H1 (cell line): ENCODE measurements at regions not wholly inside any gene's neighbourhood (a gene's known extent, or its start where the extent isn't known, plus 50 kb on each side); places are given as distances from the start of the nearest gene placed in this dataset.

Source experiments
- CTCF ChIA-PET: fragments of 300-600 bp; sonication (Branson Sonifier 250); formaldehyde crosslinking; loops from one replicate; lab custom pipeline; 2021; ENCODE audit not compliant: partially characterized antibody; lab: Charles Lee
- POLR2A ChIA-PET: fragments of 300-600 bp; sonication (Branson Sonifier 250); formaldehyde crosslinking; loops from one replicate; lab custom pipeline; 2021; ENCODE audit warnings: inconsistent platforms; ENCODE audit not compliant: partially characterized antibody; lab: Charles Lee
- DNase-seq, 2 experiments: peaks; one replicate each; pipeline versions ENCODE4 v3.0.0 to v3.0.0-alpha.2; 2010 to 2022; ENCODE audit warnings: low spot score in 2 of 2, low read depth in 1 of 2, mixed read lengths in 1 of 2
- FAIRE-seq: peaks from 2 replicates; lab custom pipeline; 2011; peaks lifted over from hg19 to GRCh38; lab: Jason Lieb, UNC
- H2AFZ ChIP-seq: 2 replicates; pipeline ENCODE4 v1.8.1; 2012; ENCODE audit warnings: low read length, inconsistent platforms
- H2AK5ac ChIP-seq: 2 replicates; pipeline ENCODE4 v1.6.1; 2013; ENCODE audit warnings: low read depth, low read length
- H2BK120ac ChIP-seq: replicated peaks from 2 replicates; pipeline ENCODE3; 2013; ENCODE audit warnings: low read depth, low read length, inconsistent platforms
- H2BK12ac ChIP-seq: 2 replicates; pipeline ENCODE4 v1.6.1; 2013; ENCODE audit warnings: low read depth, low read length
- H2BK15ac ChIP-seq: 2 replicates; pipeline ENCODE4 v1.6.1; 2013; ENCODE audit warnings: low read length
- H2BK20ac ChIP-seq: 2 replicates; pipeline ENCODE4 v1.6.1; 2013; ENCODE audit warnings: low read length
- H2BK5ac ChIP-seq: 2 replicates; pipeline ENCODE4 v1.6.1; 2013; ENCODE audit warnings: low read depth, low read length
- H3K14ac ChIP-seq: 2 replicates; pipeline ENCODE4 v1.6.1; 2013; ENCODE audit warnings: inconsistent platforms; ENCODE audit not compliant: insufficient read length
- H3K18ac ChIP-seq: 2 replicates; pipeline ENCODE4 v1.6.1; 2013; ENCODE audit warnings: low read length; ENCODE audit errors: extremely low read depth
- H3K23ac ChIP-seq: 2 replicates; pipeline ENCODE4 v1.6.1; 2013; ENCODE audit warnings: inconsistent platforms; ENCODE audit not compliant: insufficient read length
- H3K23me2 ChIP-seq: 2 replicates; pipeline ENCODE4 v1.6.1; 2013; ENCODE audit warnings: low read depth, low read length
- H3K27ac ChIP-seq: 2 replicates; pipeline ENCODE4 v1.6.1; 2011; ENCODE audit warnings: low read depth, low read length, inconsistent platforms
- H3K27me3 ChIP-seq, 4 experiments: replicated peaks in 1 of 4; 1 replicate in 1 of 4; 2 replicates in 3 of 4; pipeline versions ENCODE4 v1.6.1 to v1.8.1; 2011 to 2013; ENCODE audit warnings: low read length in 3 of 4, mild to moderate bottlenecking in 3 of 4, inconsistent platforms in 2 of 4, mixed read lengths in 2 of 4, moderate library complexity in 1 of 4; ENCODE audit not compliant: control insufficient read depth in 3 of 4, insufficient read depth in 3 of 4; ENCODE audit errors: extremely low read depth in 1 of 4
- H3K36me3 ChIP-seq, 4 experiments: 2 replicates each; pipeline versions ENCODE4 v1.6.1 to v1.8.1; 2011 to 2013; ENCODE audit warnings: mild to moderate bottlenecking in 4 of 4, low read length in 3 of 4, moderate library complexity in 2 of 4, control low read depth in 1 of 4, inconsistent platforms in 1 of 4; ENCODE audit not compliant: insufficient read depth in 4 of 4, control insufficient read depth in 2 of 4
- H3K4ac ChIP-seq: replicated peaks from 2 replicates; pipeline ENCODE3; 2013; ENCODE audit warnings: low read length, low read depth, mixed read lengths, inconsistent platforms; ENCODE audit not compliant: insufficient read length
- H3K4me1 ChIP-seq, 4 experiments: replicated peaks in 1 of 4; 1 replicate in 1 of 4; 2 replicates in 3 of 4; pipeline versions ENCODE4 v1.6.1 to v1.8.1; 2011 to 2013; ENCODE audit warnings: low read length in 3 of 4, inconsistent platforms in 2 of 4, mixed read lengths in 1 of 4; ENCODE audit not compliant: insufficient read depth in 4 of 4, control insufficient read depth in 3 of 4
- H3K4me2 ChIP-seq, 2 experiments: 2 replicates each; pipeline versions ENCODE4 v1.6.1 to v1.8.1; 2011 to 2013; ENCODE audit warnings: low read depth in 2 of 2, low read length in 2 of 2, control low read depth in 1 of 2, inconsistent platforms in 1 of 2, mild to moderate bottlenecking in 1 of 2; ENCODE audit not compliant: insufficient read depth in 1 of 2
- H3K4me3 ChIP-seq, 4 experiments: fragments of 200-600, 300-600 bp in 1 of 4; sonication (generic), shearing (Covaris generic), sonication (Bioruptor Twin) in 1 of 4; 2 replicates each; pipeline versions ENCODE4 v1.5.1 to v1.8.1; 2011 to 2016; ENCODE audit warnings: low read length in 4 of 4, low read depth in 3 of 4, control low read depth in 2 of 4, inconsistent platforms in 2 of 4, mild to moderate bottlenecking in 2 of 4, mixed read lengths in 1 of 4, moderate library complexity in 1 of 4; ENCODE audit not compliant: insufficient read depth in 2 of 4; ENCODE audit errors: extremely low read depth in 1 of 4
- H3K56ac ChIP-seq: replicated peaks from 2 replicates; pipeline ENCODE3; 2013; ENCODE audit warnings: low read depth, mild to moderate bottlenecking, mixed read lengths, low read length, inconsistent platforms; ENCODE audit not compliant: insufficient read length
- H3K79me1 ChIP-seq: 2 replicates; pipeline ENCODE4 v1.6.1; 2013; ENCODE audit warnings: low read depth, low read length, control low read depth
- H3K79me2 ChIP-seq, 2 experiments: 2 replicates each; pipeline versions ENCODE4 v1.6.1 to v1.8.1; 2012 to 2013; ENCODE audit warnings: low read length in 2 of 2, mild to moderate bottlenecking in 2 of 2, inconsistent platforms in 1 of 2; ENCODE audit not compliant: insufficient read depth in 2 of 2, control insufficient read depth in 1 of 2
- H3K9ac ChIP-seq, 4 experiments: replicated peaks in 1 of 4; 1 replicate in 1 of 4; 2 replicates in 3 of 4; pipeline versions ENCODE4 v1.6.1 to v1.8.1; 2011 to 2013; ENCODE audit warnings: low read depth in 3 of 4, low read length in 3 of 4, control low read depth in 2 of 4, mild to moderate bottlenecking in 2 of 4, moderate library complexity in 2 of 4, inconsistent platforms in 1 of 4; ENCODE audit errors: extremely low read depth in 1 of 4
- H3K9me3 ChIP-seq, 2 experiments: 2 replicates each; pipeline versions ENCODE4 v1.6.1 to v1.8.1; 2012 to 2013; ENCODE audit warnings: mild to moderate bottlenecking in 2 of 2, moderate library complexity in 2 of 2, control low read depth in 1 of 2, inconsistent platforms in 1 of 2, low read depth in 1 of 2, low read length in 1 of 2, mixed read lengths in 1 of 2; ENCODE audit not compliant: insufficient read depth in 2 of 2
- H4K20me1 ChIP-seq, 2 experiments: replicated peaks in 1 of 2; 2 replicates each; pipeline versions ENCODE3 to v1.8.1; 2011 to 2013; ENCODE audit warnings: inconsistent platforms in 2 of 2, low read length in 2 of 2, mild to moderate bottlenecking in 1 of 2; ENCODE audit not compliant: insufficient read depth in 2 of 2, control insufficient read depth in 1 of 2
- H4K5ac ChIP-seq: 2 replicates; pipeline ENCODE4 v1.6.1; 2013; ENCODE audit warnings: low read length, low read depth, mixed read lengths, inconsistent platforms; ENCODE audit not compliant: insufficient read length
- H4K8ac ChIP-seq: 2 replicates; pipeline ENCODE4 v1.8.0; 2013; ENCODE audit warnings: mild to moderate bottlenecking, moderate library complexity, low read length, inconsistent platforms; ENCODE audit not compliant: insufficient read depth; ENCODE audit errors: extremely low read depth
- H4K91ac ChIP-seq: replicated peaks from 2 replicates; pipeline ENCODE3; 2013; ENCODE audit warnings: low read length, mixed read lengths, inconsistent platforms; ENCODE audit not compliant: insufficient read length
- ASH2L ChIP-seq: fragments of 200-600, 300-600 bp; sonication (generic); IDR thresholded peaks from one replicate; pipeline ENCODE4 v1.7.1; 2017; ENCODE audit warnings: low read length
- BRCA1 ChIP-seq: IDR thresholded peaks from 2 replicates; pipeline ENCODE4 v1.6.1; 2012; ENCODE audit warnings: low read depth, low read length, improper control_type of control experiment
- MAFK ChIP-seq: IDR thresholded peaks from 2 replicates; pipeline ENCODE4 v1.6.1; 2012; ENCODE audit warnings: low read depth, mild to moderate bottlenecking, improper control_type of control experiment, low read length
- NANOG ChIP-seq: IDR thresholded peaks from 2 replicates; pipeline ENCODE4 v1.6.1; 2011; ENCODE audit warnings: low read length, low read depth, mild to moderate bottlenecking, inconsistent platforms; ENCODE audit not compliant: insufficient read depth, poor library complexity, severe bottlenecking
- POLR2A ChIP-seq, 2 experiments: IDR thresholded peaks; 1 replicate in 1 of 2; 2 replicates in 1 of 2; pipeline ENCODE4 v1.6.1; 2011; ENCODE audit warnings: low read depth in 2 of 2, low read length in 2 of 2, mild to moderate bottlenecking in 2 of 2; ENCODE audit errors: control extremely low read depth in 1 of 2
- RAD21 ChIP-seq, 2 experiments: IDR thresholded peaks in 1 of 2; conservative IDR thresholded peaks in 1 of 2; 2 replicates each; pipeline ENCODE4 v1.6.1; 2011; ENCODE audit warnings: low read depth in 2 of 2, low read length in 2 of 2, improper control_type of control experiment in 1 of 2, inconsistent platforms in 1 of 2, mild to moderate bottlenecking in 1 of 2, moderate library complexity in 1 of 2
- RFX5 ChIP-seq: IDR thresholded peaks from 2 replicates; pipeline ENCODE4 v1.6.1; 2011; ENCODE audit warnings: low read depth, low read length, improper control_type of control experiment, borderline replicate concordance
- SIX5 ChIP-seq: IDR thresholded peaks from 2 replicates; pipeline ENCODE4 v1.6.1; 2011; ENCODE audit warnings: mild to moderate bottlenecking, low read depth, low read length
- SP2 ChIP-seq: IDR thresholded peaks from 2 replicates; pipeline ENCODE4 v1.6.1; 2012; ENCODE audit warnings: mild to moderate bottlenecking, low read length, inconsistent platforms
- ZNF274 ChIP-seq: IDR thresholded peaks from 2 replicates; pipeline ENCODE4 v1.7.0; 2012; ENCODE audit warnings: low read length, borderline replicate concordance; ENCODE audit errors: extremely low read depth
- WGBS, 2 experiments: shearing (Covaris generic) in 1 of 2; methylation state at CpG; one replicate each; pipeline versions ENCODE4 v1.1.6 to v1.1.7; 2013 to 2015; ENCODE audit warnings: low lambda C conversion rate in 2 of 2, mixed read lengths in 2 of 2, inconsistent platforms in 1 of 2, low coverage in 1 of 2, missing lambda C conversion rate in 1 of 2; ENCODE audit not compliant: insufficient replicate concordance in 2 of 2, insufficient coverage in 1 of 2, insufficient read length in 1 of 2; ENCODE audit errors: extremely low coverage in 1 of 2, missing lambda C conversion rate in 1 of 2; 5-methylcytosine and 5-hydroxymethylcytosine counted together
- TF ChIP-seq, protein P1 (sequence below): IDR thresholded peaks from 2 replicates; pipeline ENCODE4 v1.6.1; 2012; ENCODE audit warnings: low read length, inconsistent platforms
- TF ChIP-seq, protein P2 (sequence below): IDR thresholded peaks from 2 replicates; pipeline ENCODE4 v1.6.1; 2011; ENCODE audit warnings: low read length, improper control_type of control experiment

GRCh38 chr6:14550822-14551221, 433.2 kb downstream of the CD83 start:
- no peak overlapping the region for H3K56ac ChIP-seq
- H4K91ac ChIP-seq: no peak overlapping the region
- no peak overlapping the region for H4K8ac ChIP-seq
- H3K9ac ChIP-seq: no peak overlapping the region
- no peaks in the 10 kb centered on the region for H4K20me1 ChIP-seq
- H3K4me3 ChIP-seq: no peak overlapping the region
- no peak for FAIRE-seq
- POLR2A ChIA-PET: interaction anchor here (0.7 kb wide), 1 partner anchor 1093 kb away, joined by 3 read pairs; no protein-coding TSS in a partner anchor
- 92% methylated on average over 3 of the region's 3 CpGs; no CpG with 5 or more reads in 1 of the 2 experiments for WGBS, 2 experiments
- H2BK120ac ChIP-seq: no peak overlapping the region
- H3K23me2 ChIP-seq: no peaks in the 10 kb centered on the region
- no peak overlapping the region for H2BK12ac ChIP-seq
- DNase-seq: no peak
- H3K4me1 ChIP-seq: peaks cover 0 to 5% (median 2%) of the 10 kb centered on the region in 4 experiments; a peak in 2 of 7 replicates
- no peak overlapping the region for H3K23ac ChIP-seq
- no peaks in the 10 kb centered on the region for H3K36me3 ChIP-seq
- no peak overlapping the region for H2AFZ ChIP-seq
- CTCF ChIA-PET: interaction anchor here (0.6 to 1.7 kb wide), 3 partner anchors 10 to 924 kb away, joined by 3 to 5 read pairs (median 3); no protein-coding TSS in a partner anchor
- H2AK5ac ChIP-seq: no peak overlapping the region
- no peak overlapping the region for H3K27ac ChIP-seq
- H2BK15ac ChIP-seq: no peak overlapping the region
- no peaks in the 10 kb centered on the region for H3K79me1 ChIP-seq
- H3K9me3 ChIP-seq: no peaks in the 10 kb centered on the region
- H4K5ac ChIP-seq: no peak overlapping the region
- H2BK20ac ChIP-seq: no peak overlapping the region
- H3K4ac ChIP-seq: no peak overlapping the region
- no peak overlapping the region for H2BK5ac ChIP-seq
- no peaks in the 10 kb centered on the region for H3K27me3 ChIP-seq
- H3K18ac ChIP-seq: no peak overlapping the region
- no peak overlapping the region for H3K4me2 ChIP-seq
- no peak overlapping the region for H3K14ac ChIP-seq
- H3K79me2 ChIP-seq: no peaks in the 10 kb centered on the region
- TF ChIP-seq NANOG (no peak), ASH2L (no peak), BRCA1 (no peak), MAFK (no peak), ZNF274 (no peak), RFX5 (no peak), SIX5 (no peak), SP2 (no peak), RAD21 (IDR thresholded peaks at IDR 0.05 in 1 of 2, conservative IDR thresholded peaks at IDR 0.05 in 1 of 2; ENCODE audit: low read depth in 2 of 2, low read length in 2 of 2) (no peak), POLR2A (IDR thresholded peaks at IDR 0.05; ENCODE audit: control extremely low read depth in 1 of 2, low read depth in 2 of 2, low read length in 2 of 2) (no peak)
- TF ChIP-seq, protein P1, sequence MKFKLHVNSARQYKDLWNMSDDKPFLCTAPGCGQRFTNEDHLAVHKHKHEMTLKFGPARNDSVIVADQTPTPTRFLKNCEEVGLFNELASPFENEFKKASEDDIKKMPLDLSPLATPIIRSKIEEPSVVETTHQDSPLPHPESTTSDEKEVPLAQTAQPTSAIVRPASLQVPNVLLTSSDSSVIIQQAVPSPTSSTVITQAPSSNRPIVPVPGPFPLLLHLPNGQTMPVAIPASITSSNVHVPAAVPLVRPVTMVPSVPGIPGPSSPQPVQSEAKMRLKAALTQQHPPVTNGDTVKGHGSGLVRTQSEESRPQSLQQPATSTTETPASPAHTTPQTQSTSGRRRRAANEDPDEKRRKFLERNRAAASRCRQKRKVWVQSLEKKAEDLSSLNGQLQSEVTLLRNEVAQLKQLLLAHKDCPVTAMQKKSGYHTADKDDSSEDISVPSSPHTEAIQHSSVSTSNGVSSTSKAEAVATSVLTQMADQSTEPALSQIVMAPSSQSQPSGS: no peak
- TF ChIP-seq, protein P2, sequence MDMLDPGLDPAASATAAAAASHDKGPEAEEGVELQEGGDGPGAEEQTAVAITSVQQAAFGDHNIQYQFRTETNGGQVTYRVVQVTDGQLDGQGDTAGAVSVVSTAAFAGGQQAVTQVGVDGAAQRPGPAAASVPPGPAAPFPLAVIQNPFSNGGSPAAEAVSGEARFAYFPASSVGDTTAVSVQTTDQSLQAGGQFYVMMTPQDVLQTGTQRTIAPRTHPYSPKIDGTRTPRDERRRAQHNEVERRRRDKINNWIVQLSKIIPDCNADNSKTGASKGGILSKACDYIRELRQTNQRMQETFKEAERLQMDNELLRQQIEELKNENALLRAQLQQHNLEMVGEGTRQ: no peak
